ENCODE measurements at regions not wholly inside any gene's neighbourhood (a gene's known extent, or its start where the extent isn't known, plus 50 kb on each side); places are given as distances from the start of the nearest gene placed in this dataset.

- DNase-seq (ENCODE audit: low read depth): no peak
Measured at GRCh38 chr16:59238246-59238645, 504.1 kb upstream of the GOT2 start.

DNA sequence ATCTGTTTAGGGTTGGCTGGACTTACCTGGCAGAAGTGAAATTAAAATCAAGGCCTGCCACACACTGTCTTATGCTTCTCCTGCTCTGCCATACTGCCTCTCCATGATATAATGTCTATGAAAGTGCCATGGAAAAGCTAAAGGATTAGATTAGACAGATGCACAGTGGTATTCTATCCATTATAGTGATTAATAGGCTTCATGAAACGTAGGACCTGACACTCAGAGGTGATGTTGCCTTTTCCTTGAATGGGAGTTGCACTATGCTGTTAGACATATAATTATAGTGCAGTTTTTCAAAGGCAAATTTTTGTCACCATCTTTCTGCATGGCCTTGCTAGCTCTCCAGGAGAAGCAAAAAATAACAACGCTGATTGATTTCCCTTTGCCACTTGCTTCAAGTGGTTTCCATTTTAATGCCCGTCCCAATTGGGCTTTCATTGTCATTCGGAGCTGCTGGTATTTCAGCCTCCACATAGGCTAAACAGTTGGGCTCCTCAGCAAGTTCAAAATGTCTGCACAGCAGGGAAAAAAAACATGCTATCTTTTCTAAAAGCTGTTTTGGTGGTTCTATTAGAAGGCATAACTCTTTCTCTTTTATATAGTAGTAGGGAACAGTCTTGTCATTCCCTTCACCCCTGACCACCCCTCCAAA lies 502.8 kb upstream of the GOT2 start:
- DNase-seq (ENCODE audit: low read depth): no peak

DNA sequence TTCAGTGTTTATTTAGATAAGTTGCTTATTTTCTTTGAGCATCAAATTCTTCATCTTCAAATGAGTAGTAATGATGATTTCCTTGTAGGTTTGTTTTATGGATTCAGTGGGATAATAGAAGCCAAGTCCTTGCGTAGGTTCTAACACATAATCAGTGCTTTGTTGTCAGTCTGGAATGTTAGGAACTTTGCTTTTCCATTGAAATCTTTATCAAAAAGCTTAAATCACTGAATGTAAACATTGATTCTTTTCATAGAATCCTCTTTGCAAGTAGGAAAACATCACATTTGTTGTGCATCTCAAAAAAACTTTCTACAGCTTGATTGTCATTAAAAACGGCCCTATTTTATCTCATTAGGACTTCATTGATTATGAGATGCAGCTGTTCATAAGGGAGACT lies 490.3 kb upstream of the GOT2 start:
- DNase-seq (ENCODE audit: low read depth): no peak

DNA sequence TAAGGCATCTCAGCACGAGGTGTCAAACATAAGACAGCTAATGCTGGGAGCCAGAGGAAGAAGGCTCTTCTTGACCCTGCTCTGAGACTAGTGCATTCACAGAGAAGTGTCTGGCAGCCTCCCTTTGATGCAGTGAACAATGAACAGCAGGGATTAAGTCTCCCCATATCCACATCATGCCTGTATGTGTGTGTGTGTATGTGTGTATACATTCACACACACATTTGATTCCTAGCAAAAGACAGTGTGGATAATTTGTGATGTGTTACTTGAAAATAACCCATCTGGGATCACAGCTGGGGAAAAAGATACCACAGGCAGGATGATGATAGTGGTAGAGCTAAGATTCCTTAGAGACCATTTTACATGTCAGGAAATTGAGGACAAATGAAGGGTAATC lies 485.9 kb upstream of the GOT2 start:
- no peak for DNase-seq (ENCODE audit: low read depth)

- DNase-seq (ENCODE audit: low read depth): no peak
Measured at GRCh38 chr16:59216291-59216690, 482.2 kb upstream of the GOT2 start.

- no peak for DNase-seq (ENCODE audit: low read depth)
Measured at GRCh38 chr16:59214455-59214854, 480.3 kb upstream of the GOT2 start.

DNA sequence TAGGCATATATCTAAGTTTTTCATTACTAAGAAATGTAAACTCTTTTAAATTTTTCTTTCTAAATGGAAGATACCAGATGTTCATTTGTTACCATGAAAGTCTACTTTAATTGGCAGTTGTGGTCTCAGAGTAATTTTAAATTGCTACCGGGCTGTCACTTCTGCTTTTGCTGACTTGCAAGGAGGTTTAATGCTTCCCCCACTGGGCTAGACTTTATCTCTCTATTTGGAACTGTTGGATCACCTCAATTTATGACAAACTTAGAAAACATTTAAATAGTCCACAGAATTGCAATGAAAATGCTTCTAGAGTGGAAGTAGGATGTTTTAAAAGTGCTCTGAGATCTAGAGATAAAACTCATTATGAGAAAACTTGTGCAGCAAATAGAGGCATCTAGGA lies 479.8 kb upstream of the GOT2 start:
- no peak for DNase-seq (ENCODE audit: low read depth)

GRCh38 chr16:59212492-59213024 lies 478.4 kb upstream of the GOT2 start:
- no peak for DNase-seq (ENCODE audit: low read depth)

GRCh38 chr16:59210955-59211541 lies 476.9 kb upstream of the GOT2 start:
- no peak for DNase-seq (ENCODE audit: low read depth)

GRCh38 chr16:59205403-59205802 lies 471.3 kb upstream of the GOT2 start:
- DNase-seq (ENCODE audit: low read depth): no peak

GRCh38 chr16:59204589-59204988 lies 470.5 kb upstream of the GOT2 start:
- DNase-seq (ENCODE audit: low read depth): no peak

- DNase-seq (ENCODE audit: low read depth): no peak
Measured at GRCh38 chr16:59202233-59202862, 468.2 kb upstream of the GOT2 start.

DNA sequence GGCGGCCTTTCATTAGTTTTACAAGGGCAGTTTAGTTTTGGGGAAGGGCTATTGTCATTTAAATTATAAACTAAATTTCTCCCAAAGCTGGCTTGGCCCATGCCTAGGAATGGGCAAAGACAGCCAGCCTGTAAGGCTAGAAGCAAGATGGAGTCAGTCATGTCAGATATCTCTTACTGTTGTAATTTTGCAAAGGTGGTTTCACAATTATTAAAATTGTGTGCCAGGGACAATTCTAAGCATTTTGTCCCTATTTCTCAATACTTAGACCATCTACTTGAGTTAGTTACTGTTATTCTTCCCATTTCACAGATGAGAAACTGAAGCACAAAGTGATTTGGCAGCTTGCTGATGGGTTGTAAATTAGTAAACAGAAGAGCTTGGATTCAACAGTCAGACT lies 467.7 kb upstream of the GOT2 start:
- no peak for DNase-seq (ENCODE audit: low read depth)

DNA sequence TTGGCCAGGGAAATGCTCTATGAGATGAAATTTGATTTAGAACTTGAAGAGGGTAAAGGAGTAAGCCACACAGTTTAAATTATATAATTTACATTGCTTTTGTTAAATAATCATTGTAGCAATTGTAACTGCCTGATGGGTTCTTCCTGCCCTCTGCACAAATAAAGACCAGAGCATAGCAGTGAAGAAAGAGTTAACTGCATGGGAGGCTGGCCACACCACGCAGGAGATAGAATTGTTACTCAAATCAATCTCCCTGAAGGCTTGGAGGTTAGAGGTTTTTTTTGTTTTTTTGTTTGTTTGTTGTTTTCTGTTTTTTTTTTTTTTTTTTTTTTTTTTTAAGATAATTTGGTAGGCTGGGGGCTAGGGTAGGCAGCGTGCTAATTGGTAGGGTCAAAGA lies 467.0 kb upstream of the GOT2 start:
- DNase-seq (ENCODE audit: low read depth): no peak

- DNase-seq (ENCODE audit: low read depth): no peak
Measured at GRCh38 chr16:59198487-59198886, 464.4 kb upstream of the GOT2 start.

- DNase-seq (ENCODE audit: low read depth): no peak
Measured at GRCh38 chr16:59195242-59195641, 461.1 kb upstream of the GOT2 start.

DNA sequence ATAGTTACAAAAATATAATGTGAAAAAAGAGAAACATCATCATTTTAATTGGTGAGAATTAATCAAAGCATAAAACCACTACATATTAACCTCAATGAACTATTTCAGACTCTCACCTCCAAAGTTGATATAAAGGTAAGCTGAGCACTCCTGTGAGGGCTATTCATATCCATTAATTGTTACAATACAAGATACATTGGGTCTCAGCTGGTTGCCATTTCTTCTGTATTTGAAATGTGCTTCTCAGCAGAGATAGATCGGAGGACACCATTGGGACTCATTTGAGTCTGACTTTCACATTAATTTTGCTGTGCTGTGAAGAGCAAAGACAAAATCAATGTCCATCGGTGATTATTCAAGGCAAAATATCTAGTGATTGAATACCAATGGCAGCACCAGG lies 459.5 kb upstream of the GOT2 start:
- DNase-seq (ENCODE audit: low read depth): no peak

DNA sequence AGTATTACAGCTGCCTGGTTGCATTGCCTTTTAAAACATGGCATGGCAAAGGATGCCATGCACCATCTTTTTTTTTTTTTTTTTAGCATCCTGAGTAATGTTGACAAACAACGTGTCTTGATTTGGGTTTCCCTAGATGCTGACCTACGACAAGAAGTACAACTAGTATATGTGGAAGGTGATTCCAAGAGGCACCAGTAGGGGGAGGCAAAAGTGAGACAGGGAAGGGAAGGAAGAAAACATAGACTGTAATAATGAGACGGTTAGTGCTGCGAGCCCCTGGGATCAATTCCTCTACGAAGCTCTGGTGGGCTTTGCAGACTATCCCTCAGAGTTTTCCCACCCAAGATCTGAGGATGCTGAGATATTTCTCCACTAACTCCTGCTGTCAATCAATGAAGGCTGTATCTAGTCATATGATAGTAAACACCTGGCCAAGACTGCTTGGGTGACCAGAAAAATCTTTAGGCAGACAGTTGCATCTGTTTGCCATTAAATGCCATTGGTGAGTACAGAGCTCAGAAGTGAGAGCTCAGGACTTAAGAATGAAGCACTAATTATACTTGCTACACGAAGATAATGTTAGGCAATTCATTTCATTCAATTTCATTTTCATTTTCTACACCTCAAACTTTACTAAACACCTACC lies 458.6 kb upstream of the GOT2 start:
- DNase-seq (ENCODE audit: low read depth): no peak

DNA sequence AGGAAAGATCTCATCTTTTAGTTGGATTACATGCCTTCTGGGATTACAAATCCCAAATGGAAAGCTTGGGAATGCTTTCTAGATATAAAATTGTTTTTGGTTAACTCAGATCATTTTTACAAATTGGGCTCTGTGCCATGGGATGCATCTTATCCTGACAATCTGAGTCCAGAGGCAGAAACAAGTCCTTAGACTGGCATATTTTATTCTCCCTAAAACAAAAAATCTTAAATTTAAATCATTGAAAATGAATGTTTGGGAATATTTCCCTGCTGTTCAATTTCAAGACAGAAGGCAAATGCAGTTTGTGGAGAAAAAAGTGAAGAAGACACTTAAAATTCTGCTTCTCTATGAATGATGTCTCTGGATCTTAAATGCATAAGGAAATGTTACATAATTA lies 456.6 kb upstream of the GOT2 start:
- DNase-seq (ENCODE audit: low read depth): no peak

DNA sequence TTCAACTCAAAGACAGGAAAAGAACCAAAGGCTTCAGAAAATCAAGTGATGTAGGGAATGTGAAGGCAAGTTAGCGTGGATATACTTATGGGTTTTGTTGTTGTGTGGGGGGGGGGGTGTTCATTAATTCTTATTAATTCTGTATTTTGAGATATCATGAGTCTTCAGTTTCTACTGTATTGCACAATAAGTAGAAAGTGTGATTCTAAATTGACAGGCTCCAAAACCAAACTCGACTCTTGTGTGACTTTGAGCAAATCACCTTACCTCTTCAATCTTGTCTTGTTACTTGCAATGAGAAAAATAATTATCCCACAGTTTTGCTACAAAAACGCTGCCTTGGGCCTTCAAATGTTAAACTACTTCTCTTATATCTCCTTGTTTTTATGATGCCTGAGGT lies 453.9 kb upstream of the GOT2 start:
- no peak for DNase-seq (ENCODE audit: low read depth)

DNA sequence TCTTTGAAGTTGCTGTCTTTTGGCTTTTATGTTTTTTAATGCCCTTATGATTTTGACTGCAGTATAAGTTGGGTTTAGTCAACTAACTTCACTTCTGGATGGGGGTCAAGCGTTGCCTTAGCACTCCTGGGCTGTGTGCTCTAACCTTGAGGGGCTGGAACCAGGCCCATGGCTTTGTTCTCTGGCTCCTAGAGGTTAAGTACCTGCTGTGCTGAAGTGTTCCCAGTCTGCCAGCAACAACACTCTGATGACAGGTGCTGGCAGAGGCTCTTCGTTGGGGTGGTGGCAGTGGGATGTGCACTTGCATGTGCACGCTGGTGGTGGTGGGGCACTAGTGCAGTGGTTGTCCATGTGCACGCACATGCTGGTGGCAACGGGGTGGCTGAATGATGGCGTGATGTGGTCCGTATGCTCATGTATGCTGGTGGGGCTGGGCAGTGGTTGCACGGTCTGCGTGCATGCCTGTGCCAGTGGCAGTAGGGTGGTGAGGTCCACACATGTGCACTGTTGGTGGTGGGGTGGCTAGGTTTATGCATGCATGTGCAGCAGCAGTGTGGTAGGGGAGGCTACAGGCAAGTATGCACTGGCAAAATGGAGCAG lies 447.8 kb upstream of the GOT2 start:
- DNase-seq (ENCODE audit: low read depth): no peak

DNA sequence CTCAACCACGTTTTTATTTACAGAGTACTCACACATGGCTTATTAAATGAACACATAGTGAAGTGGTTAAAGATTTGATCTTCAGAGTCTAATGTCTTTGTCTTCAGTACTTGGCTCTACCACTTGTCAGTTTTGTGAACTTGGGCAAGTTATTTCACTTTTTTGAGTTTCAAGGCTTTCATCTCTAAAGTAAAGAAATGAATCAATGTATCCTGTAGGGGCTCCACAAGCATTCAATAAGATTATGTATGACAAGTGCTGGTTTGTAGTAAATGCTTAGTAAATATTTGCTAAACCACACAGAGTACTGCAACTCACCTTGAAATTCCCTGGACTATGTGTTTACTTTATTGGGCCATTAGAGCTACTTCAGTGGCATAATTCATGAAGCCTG lies 446.0 kb upstream of the GOT2 start:
- DNase-seq (ENCODE audit: low read depth): no peak

Data from Daoy (cell line).